Thyroid gland (tissue), 4 donors: ENCODE measurements at regions not wholly inside any gene's neighbourhood (a gene's known extent, or its start where the extent isn't known, plus 50 kb on each side); places are given as distances from the start of the nearest gene placed in this dataset.

Source experiments
- DNase-seq, 2 donors: peaks; one replicate each; pipeline ENCODE4 v3.0.0-alpha.2; 2019
- H3K27ac ChIP-seq, 3 donors: fragments of 200-600 bp; sonication (generic); 1 replicate in 2 of 3; 2 replicates in 1 of 3; pipeline ENCODE4 v1.5.1; 2016 to 2019; ENCODE audit warnings: mild to moderate bottlenecking in 1 of 3, moderate library complexity in 1 of 3
- H3K27me3 ChIP-seq: fragments of 200-600 bp; sonication (generic); one replicate; pipeline ENCODE4 v1.5.1; 2019
- H3K36me3 ChIP-seq, 2 donors: fragments of 200-600 bp; sonication (generic); one replicate each; pipeline ENCODE4 v1.5.1; 2016 to 2019
- H3K4me1 ChIP-seq, 2 donors: fragments of 200-600 bp; sonication (generic); one replicate each; pipeline ENCODE4 v1.5.1; 2017 to 2019
- H3K4me3 ChIP-seq, 3 donors: fragments of 200-600 bp; sonication (generic); replicated peaks in 1 of 3; 1 replicate in 2 of 3; 2 replicates in 1 of 3; pipeline ENCODE4 v1.5.1; 2016; ENCODE audit warnings: mild to moderate bottlenecking in 1 of 3
- H3K9me3 ChIP-seq: fragments of 200-600 bp; sonication (generic); one replicate; pipeline ENCODE4 v1.5.1; 2017
- CTCF ChIP-seq, 6 experiments: fragments of 200-600 bp in 3 of 6; fragments of 450-650 bp in 3 of 6; sonication (generic) in 3 of 6; IDR thresholded peaks; one replicate each; pipeline ENCODE4 v1.5.1; 2016 to 2019; ENCODE audit warnings: antibody characterized with exemption in 6 of 6, mild to moderate bottlenecking in 2 of 6, inconsistent platforms in 1 of 6, moderate library complexity in 1 of 6
- POLR2A ChIP-seq, 2 donors: fragments of 450-650 bp; IDR thresholded peaks; one replicate each; pipeline ENCODE4 v1.6.1; 2017; ENCODE audit warnings: antibody characterized with exemption in 2 of 2, mild to moderate bottlenecking in 2 of 2, moderate library complexity in 1 of 2
- WGBS, 2 donors: methylation state at CpG; one replicate each; pipeline ENCODE4 v1.1.5; 2017; 5-methylcytosine and 5-hydroxymethylcytosine counted together
- intact Hi-C: fragments of 100-400 bp; cut with DNase I; formaldehyde crosslinking; loops from one replicate; pipeline ENCODE4 v1.15.1; 2023

GRCh38 chr10:35720366-35720765 is 78.3 kb upstream of the FZD8 start:
- Histone ChIP-seq H3K36me3 (no peaks in the 10 kb centered on the region), H3K27ac (no peak overlapping the region), H3K9me3 (no peaks in the 10 kb centered on the region), H3K4me1 (no peaks in the 10 kb centered on the region), H3K4me3 (no peak overlapping the region), H3K27me3 (no peaks in the 10 kb centered on the region)
- WGBS, 2 donors = 67 to 79% methylated on average over 2 of the region's 2 CpGs
- DNase-seq = no peak
- intact Hi-C loops = no loop called here
- TF ChIP-seq POLR2A (IDR thresholded peaks at IDR 0.05) (no peak), CTCF (IDR thresholded peaks at IDR 0.05) (no peak)

- Histone ChIP-seq H3K36me3 (no peaks in the 10 kb centered on the region), H3K27me3 (no peaks in the 10 kb centered on the region), H3K4me3 (no peak overlapping the region), H3K9me3 (no peaks in the 10 kb centered on the region), H3K27ac (no peak overlapping the region), H3K4me1 (no peaks in the 10 kb centered on the region)
- intact Hi-C loops = no loop called here
- TF ChIP-seq POLR2A (IDR thresholded peaks at IDR 0.05) (no peak), CTCF (IDR thresholded peaks at IDR 0.05) (no peak)
- DNase-seq = no peak
- WGBS, 2 donors = 90% methylated on average over 1 of the region's 1 CpG
These were observed 74.7 kb upstream of the FZD8 start for GRCh38 chr10:35716776-35717175.

- intact Hi-C loops = no loop called here
- DNase-seq = no peak
- 62 to 71% methylated on average over 3 of the region's 3 CpGs for WGBS, 2 donors
These were observed 70.4 kb upstream of the FZD8 start for GRCh38 chr10:35712486-35712885.

GRCh38 chr10:35711615-35712411 is 69.7 kb upstream of the FZD8 start:
- Histone ChIP-seq H3K4me1 (no peaks in the 10 kb centered on the region), H3K27me3 (no peaks in the 10 kb centered on the region), H3K4me3 (no peak overlapping the region), H3K9me3 (no peaks in the 10 kb centered on the region), H3K27ac (no peak overlapping the region), H3K36me3 (no peaks in the 10 kb centered on the region)
- no peak for DNase-seq
- no peak for TF ChIP-seq POLR2A (IDR thresholded peaks at IDR 0.05)
- no peak for TF ChIP-seq CTCF (IDR thresholded peaks at IDR 0.05)
- WGBS, 2 donors = 72 to 77% methylated on average over 15 of the region's 15 CpGs
- intact Hi-C loops = no loop called here

More at GRCh38 chr10:35712486-35712885, 70.4 kb upstream of the FZD8 start:
- no peak overlapping the region for H3K27ac ChIP-seq
- no peaks in the 10 kb centered on the region for H3K9me3 ChIP-seq
- H3K4me1 ChIP-seq = no peaks in the 10 kb centered on the region
- TF ChIP-seq CTCF (IDR thresholded peaks at IDR 0.05) = no peak
- no peak for TF ChIP-seq POLR2A (IDR thresholded peaks at IDR 0.05)
- no peaks in the 10 kb centered on the region for H3K36me3 ChIP-seq
- no peaks in the 10 kb centered on the region for H3K27me3 ChIP-seq
- H3K4me3 ChIP-seq = no peak overlapping the region

GRCh38 chr10:35707642-35708425 is 65.7 kb upstream of the FZD8 start:
- whole genome bisulfite sequencing, 2 donors = 86 to 93% methylated on average over 2 of the region's 2 CpGs
- TF ChIP-seq POLR2A (IDR thresholded peaks at IDR 0.05) (no peak), CTCF (IDR thresholded peaks at IDR 0.05) (no peak)
- intact Hi-C loops = no loop called here

More at GRCh38 chr10:35707642-35708425, 65.7 kb upstream of the FZD8 start:
- no peak overlapping the region for H3K27ac ChIP-seq
- no peak for DNase-seq
- H3K36me3 ChIP-seq = no peaks in the 10 kb centered on the region
- H3K4me3 ChIP-seq = no peak overlapping the region
- H3K27me3 ChIP-seq = no peaks in the 10 kb centered on the region
- H3K9me3 ChIP-seq = no peaks in the 10 kb centered on the region
- no peaks in the 10 kb centered on the region for H3K4me1 ChIP-seq
